Endothelial cell of umbilical vein (primary cell): ENCODE measurements at regions not wholly inside any gene's neighbourhood (a gene's known extent, or its start where the extent isn't known, plus 50 kb on each side); places are given as distances from the start of the nearest gene placed in this dataset.

Experiments used
- BruUV-seq: library from RNA; stranded (reverse); fragments of 400-500 nt; replicated peaks from 2 replicates; lab custom pipeline; 2021; lab: Mats Ljungman, UMichigan
- CTCF ChIA-PET: fragments of 300-600, 350-600 bp; sonication (Branson Sonifier 250); formaldehyde crosslinking; loops from one replicate; lab custom pipeline; 2021; ENCODE audit warnings: antibody characterized with exemption, inconsistent platforms; lab: Charles Lee
- POLR2A ChIA-PET: fragments of 300-600, 350-600 bp; sonication (Branson Sonifier 250); formaldehyde crosslinking; loops from one replicate; lab custom pipeline; 2021; ENCODE audit warnings: antibody characterized with exemption, inconsistent platforms; lab: Charles Lee
- DNase-seq: peaks from one replicate; pipeline ENCODE4 v3.0.0-alpha.2; 2011; ENCODE audit warnings: low read depth, low spot score
- FAIRE-seq: peaks from 2 replicates; lab custom pipeline; 2011; peaks lifted over from hg19 to GRCh38; lab: Jason Lieb, UNC
- H2AFZ ChIP-seq: 2 replicates; pipeline ENCODE4 v1.6.0; 2012; ENCODE audit warnings: low read depth, low read length, control low read depth, inconsistent platforms
- H3K27ac ChIP-seq: 2 replicates; pipeline ENCODE4 v1.5.1; 2011; ENCODE audit warnings: low read depth, mild to moderate bottlenecking, control low read depth, low read length, moderate library complexity; ENCODE audit not compliant: insufficient read depth
- H3K27me3 ChIP-seq, 2 experiments: 2 replicates each; pipeline versions ENCODE4 v1.6.0 to v1.6.1; 2011; ENCODE audit warnings: low read length in 2 of 2, mixed read lengths in 1 of 2; ENCODE audit not compliant: control insufficient read depth in 2 of 2, insufficient read depth in 2 of 2
- H3K36me3 ChIP-seq, 2 experiments: 2 replicates in 1 of 2; 3 replicates in 1 of 2; pipeline ENCODE4 v1.5.1; 2011; ENCODE audit warnings: low read length in 2 of 2, mild to moderate bottlenecking in 1 of 2, moderate library complexity in 1 of 2; ENCODE audit not compliant: control insufficient read depth in 2 of 2, insufficient read depth in 2 of 2; ENCODE audit errors: extremely low read depth in 1 of 2
- H3K4me1 ChIP-seq: 3 replicates; pipeline ENCODE4 v1.5.1; 2011; ENCODE audit warnings: mild to moderate bottlenecking, low read length; ENCODE audit not compliant: control insufficient read depth, insufficient read depth; ENCODE audit errors: extremely low read depth
- H3K4me2 ChIP-seq: 2 replicates; pipeline ENCODE4 v1.6.1; 2011; ENCODE audit warnings: low read length, control low read depth, mixed read lengths; ENCODE audit not compliant: insufficient read depth
- H3K4me3 ChIP-seq, 3 experiments: fragments of 200-600 bp in 1 of 3; sonication (generic), shearing (Covaris generic) in 1 of 3; replicated peaks in 1 of 3; 2 replicates each; pipeline ENCODE4 v1.5.1; 2011 to 2016; ENCODE audit warnings: control low read depth in 3 of 3, low read length in 3 of 3, mild to moderate bottlenecking in 2 of 3, inconsistent platforms in 1 of 3, low read depth in 1 of 3, moderate library complexity in 1 of 3; ENCODE audit not compliant: insufficient read depth in 1 of 3
- H3K79me2 ChIP-seq: 2 replicates; pipeline ENCODE4 v1.6.0; 2012; ENCODE audit warnings: low read length, inconsistent platforms; ENCODE audit not compliant: control insufficient read depth, insufficient read depth
- H3K9ac ChIP-seq: replicated peaks from 2 replicates; pipeline ENCODE3; 2011; ENCODE audit warnings: low read length, control low read depth; ENCODE audit not compliant: insufficient read depth; ENCODE audit errors: extremely low read depth
- H3K9me1 ChIP-seq: replicated peaks from 3 replicates; pipeline ENCODE4 v1.6.0; 2011; ENCODE audit warnings: mild to moderate bottlenecking, low read length; ENCODE audit not compliant: control insufficient read depth, insufficient read depth; ENCODE audit errors: extremely low read depth
- H3K9me3 ChIP-seq: replicated peaks from 2 replicates; pipeline ENCODE4 v1.5.1; 2012; ENCODE audit warnings: low read length, inconsistent platforms; ENCODE audit not compliant: control insufficient read depth, insufficient read depth
- H4K20me1 ChIP-seq: replicated peaks from 2 replicates; pipeline ENCODE3; 2011; ENCODE audit warnings: mild to moderate bottlenecking, low read length; ENCODE audit not compliant: control insufficient read depth, insufficient read depth; ENCODE audit errors: extremely low read depth
- CTCF ChIP-seq, 2 donors: IDR thresholded peaks; 1 replicate in 1 of 2; 2 replicates in 1 of 2; pipeline ENCODE4 v1.5.1; 2011; ENCODE audit warnings: low read length in 2 of 2, mild to moderate bottlenecking in 2 of 2, moderate library complexity in 2 of 2, control low read depth in 1 of 2, inconsistent platforms in 1 of 2, low read depth in 1 of 2; ENCODE audit not compliant: insufficient read depth in 1 of 2; ENCODE audit errors: extremely low read depth in 1 of 2
- EZH2 ChIP-seq: IDR thresholded peaks from 2 replicates; pipeline ENCODE4 v1.6.1; 2012; ENCODE audit warnings: borderline replicate concordance, low read depth, mild to moderate bottlenecking, moderate library complexity, low read length, inconsistent platforms; ENCODE audit not compliant: severe bottlenecking
- FOS ChIP-seq: IDR thresholded peaks from 2 replicates; pipeline ENCODE4 v1.6.1; 2011; ENCODE audit warnings: mild to moderate bottlenecking, low read length, moderate library complexity, borderline replicate concordance; ENCODE audit not compliant: insufficient read depth
- GATA2 ChIP-seq: IDR thresholded peaks from 2 replicates; pipeline ENCODE4 v1.7.0; 2011; ENCODE audit warnings: low read depth, mild to moderate bottlenecking, moderate library complexity, mixed read lengths, low read length; ENCODE audit not compliant: insufficient read length, insufficient read depth
- JUN ChIP-seq: IDR thresholded peaks from 2 replicates; pipeline ENCODE4 v1.6.1; 2011; ENCODE audit warnings: borderline replicate concordance, low read depth; ENCODE audit not compliant: insufficient read length, insufficient read depth
- MAX ChIP-seq: IDR thresholded peaks from 2 replicates; pipeline ENCODE4 v1.6.1; 2011; ENCODE audit not compliant: insufficient read depth, insufficient read length
- MYC ChIP-seq: IDR thresholded peaks from one replicate; pipeline ENCODE4 v1.6.1; 2011; ENCODE audit warnings: mild to moderate bottlenecking, low read depth, low read length
- POLR2A ChIP-seq: IDR thresholded peaks from 2 replicates; pipeline ENCODE4 v1.6.1; 2012; ENCODE audit warnings: low read depth, mild to moderate bottlenecking, control low read depth, low read length
- POLR2AphosphoS5 ChIP-seq: IDR thresholded peaks from 2 replicates; pipeline ENCODE4 v1.6.1; 2012; ENCODE audit warnings: low read depth, mild to moderate bottlenecking, control low read depth, low read length, moderate library complexity; ENCODE audit not compliant: insufficient read depth
- dilution Hi-C: fragments of 300-500 bp; cut with MboI; formaldehyde crosslinking; loops from one replicate; pipeline ENCODE4 v1.15.0; 2019; ENCODE audit warnings: low sequenced_read_pairs; ENCODE audit not compliant: extremely low pct_ligation_motif_present
- intact Hi-C: fragments of 100-400 bp; cut with micrococcal nuclease; formaldehyde crosslinking; loops from one replicate; pipeline ENCODE4 v1.10.0; 2022

- no peak overlapping the region for H3K4me2 ChIP-seq
- no peaks in the 10 kb centered on the region for H3K4me1 ChIP-seq
- no peaks in the 10 kb centered on the region for H3K36me3 ChIP-seq
- no peaks in the 10 kb centered on the region for H4K20me1 ChIP-seq
- no peaks in the 10 kb centered on the region for H3K79me2 ChIP-seq
- H3K4me3 ChIP-seq = no peak overlapping the region
- FAIRE-seq (no peak), DNase-seq (no peak)
- no peaks in the 10 kb centered on the region for H3K9me1 ChIP-seq
- H3K27me3 ChIP-seq = peaks cover 0 to 6% of the 10 kb centered on the region in 2 experiments
- dilution Hi-C loops = no loop called here
- TF ChIP-seq CTCF (IDR thresholded peaks at IDR 0.05; ENCODE audit: extremely low read depth in 1 of 2, insufficient read depth in 1 of 2, low read depth in 1 of 2, low read length in 2 of 2) = no peak
- no peak overlapping the region for H3K27ac ChIP-seq
- H2AFZ ChIP-seq = no peak overlapping the region
- intact Hi-C loops = no loop called here
- H3K9ac ChIP-seq = no peak overlapping the region
- no peaks in the 10 kb centered on the region for H3K9me3 ChIP-seq
- POLR2A ChIA-PET = no interaction called here
- no TSS peak for BruUV-seq
- CTCF ChIA-PET = no interaction called here
These were observed 63.3 kb upstream of the TAB2 start for GRCh38 chr6:149254253-149254652.

- Histone ChIP-seq H3K4me3 (no peak overlapping the region), H3K4me2 (no peak overlapping the region), H3K9me1 (no peaks in the 10 kb centered on the region), H3K27ac (no peak overlapping the region), H4K20me1 (no peaks in the 10 kb centered on the region), H2AFZ (no peak overlapping the region), H3K27me3 (peaks cover 0 to 3% of the 10 kb centered on the region in 2 experiments), H3K79me2 (no peaks in the 10 kb centered on the region), H3K4me1 (no peaks in the 10 kb centered on the region), H3K9me3 (no peaks in the 10 kb centered on the region), H3K9ac (no peak overlapping the region), H3K36me3 (no peaks in the 10 kb centered on the region)
- POLR2A ChIA-PET = no interaction called here
- BruUV-seq = no TSS peak
- no peak for TF ChIP-seq CTCF (IDR thresholded peaks at IDR 0.05; ENCODE audit: extremely low read depth in 1 of 2, insufficient read depth in 1 of 2, low read depth in 1 of 2, low read length in 2 of 2)
- TF ChIP-seq POLR2A = no peak
- TF ChIP-seq FOS = no peak
- no peak for TF ChIP-seq GATA2
- no peak for TF ChIP-seq JUN
- no peak for TF ChIP-seq MYC
- TF ChIP-seq POLR2AphosphoS5 = no peak
- no peak for TF ChIP-seq MAX
- no peak for TF ChIP-seq EZH2
- CTCF ChIA-PET = interaction anchor here (1.6 kb wide), 1 partner anchor 172 kb away, joined by 3 read pairs; no protein-coding TSS in a partner anchor
- no peak for FAIRE-seq
- dilution Hi-C loops = no loop called here
- no peak for DNase-seq
- intact Hi-C loops = no loop called here
These were observed 57.8 kb upstream of the TAB2 start for GRCh38 chr6:149259753-149260152.
